T47D (cell line): ENCODE measurements at regions not wholly inside any gene's neighbourhood (a gene's known extent, or its start where the extent isn't known, plus 50 kb on each side); places are given as distances from the start of the nearest gene placed in this dataset.

Experiments
- DNase-seq, 2 experiments: peaks; one replicate each; pipeline versions ENCODE4 v3.0.0 to v3.0.0-alpha.2; 2011 to 2012; ENCODE audit warnings: low read depth in 1 of 2, low spot score in 1 of 2
- JUND ChIP-seq: IDR thresholded peaks from 2 replicates; pipeline ENCODE4 v1.6.1; 2012; ENCODE audit warnings: low read depth
- in situ Hi-C: cut with HindIII; loops from 2 replicates; pipeline ENCODE4 v1.10.0; 2016; ENCODE audit warnings: low sequenced_read_pairs, low pct_unique_long_range_greater_than_20kb

GRCh38 chr4:82235346-82235745 lies 138.4 kb downstream of the HNRNPD start:
- in situ Hi-C loops = no loop called here
- no peak for DNase-seq
- TF ChIP-seq JUND = no peak

- TF ChIP-seq JUND = no peak
- in situ Hi-C loops = no loop called here
- no peak for DNase-seq
Measured at GRCh38 chr4:82232891-82233290, 140.9 kb downstream of the HNRNPD start.

- in situ Hi-C loops = no loop called here
- TF ChIP-seq JUND = no peak
- no peak for DNase-seq
Measured at GRCh38 chr4:82231806-82232205, 142.0 kb downstream of the HNRNPD start.

GRCh38 chr4:82230306-82230705 lies 143.5 kb downstream of the HNRNPD start:
- TF ChIP-seq JUND = no peak
- DNase-seq = no peak
- in situ Hi-C loops = no loop called here

GRCh38 chr4:82225030-82225429 lies 148.8 kb downstream of the HNRNPD start:
- in situ Hi-C loops = no loop called here

GRCh38 chr4:82223715-82224114 lies 150.1 kb downstream of the HNRNPD start:
- no peak for DNase-seq
- in situ Hi-C loops = no loop called here
- TF ChIP-seq JUND = no peak

More at GRCh38 chr4:82225030-82225429, 148.8 kb downstream of the HNRNPD start:
- no peak for DNase-seq
- no peak for TF ChIP-seq JUND

- no peak for TF ChIP-seq JUND
- in situ Hi-C loops = no loop called here
- no peak for DNase-seq
Measured at GRCh38 chr4:82219346-82219745, 154.4 kb downstream of the HNRNPD start.

GRCh38 chr4:82217986-82218715 lies 155.6 kb downstream of the HNRNPD start:
- in situ Hi-C loops = no loop called here
- peak in 1 of 2 experiments; percentile 13 for DNase-seq
- TF ChIP-seq JUND = no peak

GRCh38 chr4:82216219-82216618 lies 157.6 kb downstream of the HNRNPD start:
- TF ChIP-seq JUND = no peak
- in situ Hi-C loops = no loop called here
- no peak for DNase-seq

GRCh38 chr4:82215800-82216199 lies 158.0 kb downstream of the HNRNPD start:
- in situ Hi-C loops = no loop called here
- TF ChIP-seq JUND = no peak
- no peak for DNase-seq

GRCh38 chr4:82215039-82215438 lies 158.8 kb downstream of the HNRNPD start:
- DNase-seq = no peak
- in situ Hi-C loops = no loop called here
- TF ChIP-seq JUND = no peak

GRCh38 chr4:82213485-82214417 lies 160.0 kb downstream of the HNRNPD start:
- no peak for DNase-seq
- TF ChIP-seq JUND = no peak
- in situ Hi-C loops = no loop called here
